ENCODE measurements at regions not wholly inside any gene's neighbourhood (a gene's known extent, or its start where the extent isn't known, plus 50 kb on each side); places are given as distances from the start of the nearest gene placed in this dataset.

GRCh38 chr2:41610501-41611190 is 437.2 kb upstream of the PKDCC start:
- Mint-ChIP-seq H3K27ac (no peak overlapping the region), H3K4me1 (no peaks in the 10 kb centered on the region), H3K27me3 (ENCODE audit: low read depth in 3 of 3) (peaks cover 0 to 2% (median 2%) of the 10 kb centered on the region in 3 donors), H3K4me3 (no peak overlapping the region), H3K36me3 (no peaks in the 10 kb centered on the region), H3K9me3 (peaks cover 0 to 6% (median 0%) of the 10 kb centered on the region in 6 donors)
- DNase-seq: no peak

- Mint-ChIP-seq H3K9me3 (no peaks in the 10 kb centered on the region), H3K4me3 (no peak overlapping the region), H3K27me3 (ENCODE audit: low read depth in 3 of 3) (peaks cover 0 to 4% (median 0%) of the 10 kb centered on the region in 3 donors), H3K27ac (no peak overlapping the region), H3K36me3 (no peaks in the 10 kb centered on the region), H3K4me1 (no peaks in the 10 kb centered on the region)
- DNase-seq: no peak
Measured at GRCh38 chr2:41618754-41619153, 429.1 kb upstream of the PKDCC start.

GRCh38 chr2:41621095-41621494 is 426.7 kb upstream of the PKDCC start:
- no peak for DNase-seq
- no peaks in the 10 kb centered on the region for H3K4me1 Mint-ChIP-seq
- H3K9me3 Mint-ChIP-seq: no peaks in the 10 kb centered on the region

GRCh38 chr2:41621563-41621962 is 426.3 kb upstream of the PKDCC start:
- no peaks in the 10 kb centered on the region for H3K4me1 Mint-ChIP-seq
- H3K4me3 Mint-ChIP-seq: no peak overlapping the region
- H3K27ac Mint-ChIP-seq: no peak overlapping the region
- H3K27me3 Mint-ChIP-seq (ENCODE audit: low read depth in 3 of 3): peaks cover 0 to 4% (median 0%) of the 10 kb centered on the region in 3 donors
- H3K36me3 Mint-ChIP-seq: no peaks in the 10 kb centered on the region
- DNase-seq: no peak
- H3K9me3 Mint-ChIP-seq: peaks cover 0 to 1% (median 0%) of the 10 kb centered on the region in 6 donors

More at GRCh38 chr2:41621095-41621494, 426.7 kb upstream of the PKDCC start:
- Mint-ChIP-seq H3K4me3 (no peak overlapping the region), H3K36me3 (no peaks in the 10 kb centered on the region), H3K27me3 (ENCODE audit: low read depth in 3 of 3) (peaks cover 0 to 4% (median 0%) of the 10 kb centered on the region in 3 donors), H3K27ac (no peak overlapping the region)

- H3K4me1 Mint-ChIP-seq: no peaks in the 10 kb centered on the region
- peaks cover 0 to 1% (median 0%) of the 10 kb centered on the region in 6 donors for H3K9me3 Mint-ChIP-seq
- no peak overlapping the region for H3K27ac Mint-ChIP-seq
- peaks cover 0 to 2% (median 0%) of the 10 kb centered on the region in 3 donors for H3K27me3 Mint-ChIP-seq (ENCODE audit: low read depth in 3 of 3)
- H3K4me3 Mint-ChIP-seq: no peak overlapping the region
- no peaks in the 10 kb centered on the region for H3K36me3 Mint-ChIP-seq
- DNase-seq: no peak
Measured at GRCh38 chr2:41622301-41622700, 425.5 kb upstream of the PKDCC start.

- Mint-ChIP-seq H3K36me3 (no peaks in the 10 kb centered on the region), H3K27me3 (ENCODE audit: low read depth in 3 of 3) (no peaks in the 10 kb centered on the region)
- no peak for DNase-seq
Measured at GRCh38 chr2:41626936-41627335, 420.9 kb upstream of the PKDCC start.

GRCh38 chr2:41634686-41635085 is 413.1 kb upstream of the PKDCC start:
- no peak overlapping the region for H3K4me3 Mint-ChIP-seq
- no peak overlapping the region for H3K27ac Mint-ChIP-seq
- peaks cover 2 to 5% (median 2%) of the 10 kb centered on the region in 3 donors for H3K27me3 Mint-ChIP-seq (ENCODE audit: low read depth in 3 of 3)
- H3K4me1 Mint-ChIP-seq: no peaks in the 10 kb centered on the region
- no peaks in the 10 kb centered on the region for H3K36me3 Mint-ChIP-seq
- no peaks in the 10 kb centered on the region for H3K9me3 Mint-ChIP-seq
- no peak for DNase-seq

More at GRCh38 chr2:41626936-41627335, 420.9 kb upstream of the PKDCC start:
- Mint-ChIP-seq H3K4me3 (no peak overlapping the region), H3K9me3 (peaks cover 0 to 1% (median 0%) of the 10 kb centered on the region in 6 donors), H3K4me1 (no peaks in the 10 kb centered on the region), H3K27ac (no peak overlapping the region)

- Mint-ChIP-seq H3K27me3 (ENCODE audit: low read depth in 3 of 3) (peaks cover 0 to 6% (median 0%) of the 10 kb centered on the region in 3 donors), H3K36me3 (no peaks in the 10 kb centered on the region), H3K27ac (no peak overlapping the region), H3K4me1 (no peaks in the 10 kb centered on the region), H3K9me3 (peaks cover 0 to 2% (median 0%) of the 10 kb centered on the region in 6 donors), H3K4me3 (no peak overlapping the region)
- no peak for DNase-seq
Measured at GRCh38 chr2:41644936-41645335, 402.9 kb upstream of the PKDCC start.

- Mint-ChIP-seq H3K4me1 (no peaks in the 10 kb centered on the region), H3K27ac (no peak overlapping the region), H3K36me3 (no peaks in the 10 kb centered on the region), H3K27me3 (ENCODE audit: low read depth in 3 of 3) (peaks cover 0 to 2% (median 0%) of the 10 kb centered on the region in 3 donors), H3K4me3 (no peak overlapping the region), H3K9me3 (no peaks in the 10 kb centered on the region)
- DNase-seq: no peak
Measured at GRCh38 chr2:41647468-41648050, 400.3 kb upstream of the PKDCC start.

- Mint-ChIP-seq H3K4me1 (no peaks in the 10 kb centered on the region), H3K4me3 (no peak overlapping the region), H3K27me3 (ENCODE audit: low read depth in 3 of 3) (peaks cover 0 to 2% (median 2%) of the 10 kb centered on the region in 3 donors), H3K9me3 (no peaks in the 10 kb centered on the region), H3K36me3 (no peaks in the 10 kb centered on the region), H3K27ac (no peak overlapping the region)
- DNase-seq: no peak
Measured at GRCh38 chr2:41657226-41657625, 390.6 kb upstream of the PKDCC start.

- Mint-ChIP-seq H3K36me3 (no peaks in the 10 kb centered on the region), H3K4me3 (no peak overlapping the region), H3K27me3 (ENCODE audit: low read depth in 3 of 3) (peaks cover 0 to 2% (median 2%) of the 10 kb centered on the region in 3 donors), H3K27ac (no peak overlapping the region), H3K9me3 (no peaks in the 10 kb centered on the region), H3K4me1 (no peaks in the 10 kb centered on the region)
- DNase-seq: no peak
Measured at GRCh38 chr2:41659758-41660157, 388.1 kb upstream of the PKDCC start.

GRCh38 chr2:41662461-41662860 is 385.4 kb upstream of the PKDCC start:
- no peaks in the 10 kb centered on the region for H3K36me3 Mint-ChIP-seq
- DNase-seq: no peak
- no peak overlapping the region for H3K27ac Mint-ChIP-seq
- no peaks in the 10 kb centered on the region for H3K9me3 Mint-ChIP-seq
- H3K4me3 Mint-ChIP-seq: no peak overlapping the region
- no peaks in the 10 kb centered on the region for H3K4me1 Mint-ChIP-seq
- H3K27me3 Mint-ChIP-seq (ENCODE audit: low read depth in 3 of 3): peaks cover 0 to 4% (median 0%) of the 10 kb centered on the region in 3 donors

GRCh38 chr2:41663056-41663455 is 384.8 kb upstream of the PKDCC start:
- DNase-seq: no peak
- Mint-ChIP-seq H3K27me3 (ENCODE audit: low read depth in 3 of 3) (peaks cover 0 to 4% (median 0%) of the 10 kb centered on the region in 3 donors), H3K4me3 (no peak overlapping the region), H3K36me3 (no peaks in the 10 kb centered on the region), H3K4me1 (no peaks in the 10 kb centered on the region), H3K9me3 (no peaks in the 10 kb centered on the region), H3K27ac (no peak overlapping the region)

- Mint-ChIP-seq H3K4me3 (no peak overlapping the region), H3K4me1 (no peaks in the 10 kb centered on the region), H3K27me3 (ENCODE audit: low read depth in 3 of 3) (peaks cover 0 to 4% (median 2%) of the 10 kb centered on the region in 3 donors), H3K36me3 (no peaks in the 10 kb centered on the region), H3K9me3 (no peaks in the 10 kb centered on the region), H3K27ac (no peak overlapping the region)
- no peak for DNase-seq
Measured at GRCh38 chr2:41668529-41668928, 379.3 kb upstream of the PKDCC start.

Data from immature natural killer cell (primary cell).